ENCODE measurements at regions not wholly inside any gene's neighbourhood (a gene's known extent, or its start where the extent isn't known, plus 50 kb on each side); places are given as distances from the start of the nearest gene placed in this dataset.

DNA sequence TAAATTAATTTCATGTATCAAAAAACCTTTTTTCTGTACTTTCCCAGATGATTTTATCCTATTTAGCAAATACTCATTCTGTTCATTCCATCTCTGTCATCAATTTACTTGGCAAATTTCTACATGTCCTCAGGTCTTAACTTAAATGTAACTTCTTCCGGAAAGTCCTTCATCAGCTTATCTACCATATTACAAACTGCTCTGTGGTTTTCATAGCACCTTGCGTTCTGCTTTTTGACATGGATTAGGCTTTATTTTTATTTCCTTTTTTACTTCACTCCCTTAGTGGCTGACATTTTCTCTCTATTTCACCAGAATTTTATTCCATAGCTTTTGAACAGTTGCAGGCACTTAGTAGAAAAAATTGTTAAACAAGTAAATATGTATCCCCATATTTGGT lies 1040.8 kb downstream of the TAF11L14 start:
- Histone ChIP-seq H2BK5ac (ENCODE audit: low read depth, low read length) (no peak overlapping the region), H4K8ac (ENCODE audit: extremely low read depth, insufficient read depth, low read length) (no peak overlapping the region), H3K27ac (ENCODE audit: low read depth, low read length) (no peak overlapping the region), H3K23ac (ENCODE audit: insufficient read length) (no peak overlapping the region), H2AK5ac (ENCODE audit: low read depth, low read length) (no peak overlapping the region), H3K79me2 (ENCODE audit: control insufficient read depth in 1 of 2, insufficient read depth in 2 of 2, low read length in 2 of 2) (peaks cover 0 to 28% of the 10 kb centered on the region in 2 experiments; a peak in 2 of 4 replicates), H3K36me3 (ENCODE audit: control insufficient read depth in 2 of 4, insufficient read depth in 4 of 4, low read length in 3 of 4) (0 out of 8 replicates have a peak, but pooled peaks cover 0 to 2% (median 0%) of the 10 kb centered on the region in 4 experiments), H3K4me1 (replicated peaks in 1 of 4; ENCODE audit: control insufficient read depth in 3 of 4, insufficient read depth in 4 of 4, low read length in 3 of 4) (peaks cover 0 to 11% (median 0%) of the 10 kb centered on the region in 4 experiments; a peak in 3 of 7 replicates), H3K23me2 (ENCODE audit: low read depth, low read length) (no peaks in the 10 kb centered on the region; the same call in 1 of the 2 replicates), H3K79me1 (ENCODE audit: low read depth, low read length) (no peaks in the 10 kb centered on the region), H2BK120ac (replicated peaks; ENCODE audit: low read depth, low read length) (no peak overlapping the region), H2AFZ (ENCODE audit: low read length) (no peak overlapping the region), H2BK20ac (ENCODE audit: low read length) (no peak overlapping the region), H3K4me3 (ENCODE audit: extremely low read depth in 1 of 4, insufficient read depth in 2 of 4, low read depth in 3 of 4, low read length in 4 of 4) (peak overlapping the region in 1 of 4 experiments; percentile 49; a peak in 1 of 8 replicates), H3K27me3 (replicated peaks in 1 of 4; ENCODE audit: control insufficient read depth in 3 of 4, extremely low read depth in 1 of 4, insufficient read depth in 3 of 4, low read length in 3 of 4) (no peaks in the 10 kb centered on the region), H4K20me1 (replicated peaks in 1 of 2; ENCODE audit: control insufficient read depth in 1 of 2, insufficient read depth in 2 of 2, low read length in 2 of 2) (no peaks in the 10 kb centered on the region), H3K56ac (replicated peaks; ENCODE audit: insufficient read length, low read depth, low read length) (no peak overlapping the region), H4K5ac (ENCODE audit: insufficient read length, low read depth, low read length) (no peak overlapping the region), H2BK15ac (ENCODE audit: low read length) (no peak overlapping the region), H3K9me3 (ENCODE audit: insufficient read depth in 2 of 2, low read depth in 1 of 2, low read length in 1 of 2) (no peaks in the 10 kb centered on the region; a peak in 1 of 4 replicates), H3K4ac (replicated peaks; ENCODE audit: insufficient read length, low read depth, low read length) (no peak overlapping the region), H3K9ac (replicated peaks in 1 of 4; ENCODE audit: extremely low read depth in 1 of 4, low read depth in 3 of 4, low read length in 3 of 4) (no peak overlapping the region), H3K4me2 (ENCODE audit: insufficient read depth in 1 of 2, low read depth in 2 of 2, low read length in 2 of 2) (peak overlapping the region in 1 of 2 experiments; percentile 41; a peak in 1 of 4 replicates), H2BK12ac (ENCODE audit: low read depth, low read length) (no peak overlapping the region), H3K14ac (ENCODE audit: insufficient read length) (no peak overlapping the region), H4K91ac (replicated peaks; ENCODE audit: insufficient read length, low read length) (no peak overlapping the region), H3K18ac (ENCODE audit: extremely low read depth, low read length) (no peak overlapping the region)
- DNase-seq (ENCODE audit: low read depth in 1 of 2, low spot score in 2 of 2) (no peak), FAIRE-seq (no peak)
- ChIA-PET CTCF (ENCODE audit: partially characterized antibody) (interaction anchor here (0.8 kb wide), 1 partner anchor 22 kb away, joined by 3 read pairs; no protein-coding TSS in a partner anchor), POLR2A (ENCODE audit: partially characterized antibody) (interaction anchor here (0.9 kb wide), 1 partner anchor 19 kb away, joined by 3 read pairs; no protein-coding TSS in a partner anchor)
- 91% methylated on average over 2 of the region's 2 CpGs; no CpG with 5 or more reads in 1 of the 2 experiments for WGBS, 2 experiments (ENCODE audit: extremely low coverage in 1 of 2, insufficient coverage in 1 of 2, insufficient read length in 1 of 2, insufficient replicate concordance in 2 of 2, low coverage in 1 of 2, low lambda C conversion rate in 2 of 2, missing lambda C conversion rate in 1 of 2)
- no peak for TF ChIP-seq CEBPB (IDR thresholded peaks at IDR 0.05; ENCODE audit: low read depth, low read length)
- no peak for TF ChIP-seq KDM1A (IDR thresholded peaks at IDR 0.05; ENCODE audit: borderline replicate concordance, low read length)
- TF ChIP-seq, protein P1, sequence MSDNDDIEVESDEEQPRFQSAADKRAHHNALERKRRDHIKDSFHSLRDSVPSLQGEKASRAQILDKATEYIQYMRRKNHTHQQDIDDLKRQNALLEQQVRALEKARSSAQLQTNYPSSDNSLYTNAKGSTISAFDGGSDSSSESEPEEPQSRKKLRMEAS (IDR thresholded peaks at IDR 0.05) = no peak
- no peak for TF ChIP-seq TAF7 (optimal IDR thresholded peaks at IDR 0.05; ENCODE audit: borderline replicate concordance, low read depth, low read length)
- no peak for TF ChIP-seq POLR2A (IDR thresholded peaks at IDR 0.05; ENCODE audit: control extremely low read depth in 1 of 2, low read depth in 2 of 2, low read length in 2 of 2)
- TF ChIP-seq POU5F1 (IDR thresholded peaks at IDR 0.05; ENCODE audit: low read depth, low read length) = no peak
- TF ChIP-seq, protein P2, sequence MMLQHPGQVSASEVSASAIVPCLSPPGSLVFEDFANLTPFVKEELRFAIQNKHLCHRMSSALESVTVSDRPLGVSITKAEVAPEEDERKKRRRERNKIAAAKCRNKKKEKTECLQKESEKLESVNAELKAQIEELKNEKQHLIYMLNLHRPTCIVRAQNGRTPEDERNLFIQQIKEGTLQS (IDR thresholded peaks at IDR 0.05; ENCODE audit: insufficient read depth, low read depth, low read length) = no peak
- no peak for TF ChIP-seq SAP30 (IDR thresholded peaks at IDR 0.05; ENCODE audit: insufficient read depth, insufficient replicate concordance, low read length)
- no peak for TF ChIP-seq BACH1 (IDR thresholded peaks at IDR 0.05; ENCODE audit: low read length)

Measured in H1 (cell line).